Osteocyte (in vitro differentiated cells): ENCODE measurements at regions not wholly inside any gene's neighbourhood (a gene's known extent, or its start where the extent isn't known, plus 50 kb on each side); places are given as distances from the start of the nearest gene placed in this dataset.
A peak's percentile ranks its signal among the peaks of the same experiment; 100 is the strongest.
"Not testable (repeated sequence)": the region's sequence is repeated elsewhere in the genome, so short reads cannot be mapped to it uniquely, and the experiment has no call there.

Experiments
- DNase-seq: peaks from one replicate; pipeline ENCODE4 v3.0.0; 2021; ENCODE audit warnings: mixed read lengths; ENCODE audit not compliant: unreplicated experiment; ENCODE audit errors: extremely low spot score
- H3K27ac Mint-ChIP-seq: one replicate; pipeline ENCODE4 v1.8.0; 2021; ENCODE audit warnings: mild to moderate bottlenecking, mixed read lengths; ENCODE audit not compliant: unreplicated experiment
- H3K27me3 Mint-ChIP-seq: one replicate; pipeline ENCODE4 v1.8.0; 2021; ENCODE audit warnings: mixed read lengths; ENCODE audit not compliant: unreplicated experiment
- H3K36me3 Mint-ChIP-seq: one replicate; pipeline ENCODE4 v1.8.0; 2021; ENCODE audit warnings: mixed read lengths; ENCODE audit not compliant: unreplicated experiment
- H3K4me1 Mint-ChIP-seq: one replicate; pipeline ENCODE4 v1.8.0; 2021; ENCODE audit warnings: mixed read lengths; ENCODE audit not compliant: unreplicated experiment
- H3K4me3 Mint-ChIP-seq: one replicate; pipeline ENCODE4 v1.8.0; 2021; ENCODE audit warnings: mild to moderate bottlenecking, moderate library complexity, mixed read lengths; ENCODE audit not compliant: unreplicated experiment
- H3K9me3 Mint-ChIP-seq: one replicate; pipeline ENCODE4 v1.8.0; 2021; ENCODE audit warnings: mixed read lengths; ENCODE audit not compliant: unreplicated experiment
- TF ChIP-seq, protein P1 (sequence below): fragments of 200-600 bp; sonication (generic); IDR thresholded peaks from 2 replicates; pipeline ENCODE4 v1.5.0; 2021; ENCODE audit warnings: antibody characterized with exemption, mild to moderate bottlenecking, moderate library complexity

DNA sequence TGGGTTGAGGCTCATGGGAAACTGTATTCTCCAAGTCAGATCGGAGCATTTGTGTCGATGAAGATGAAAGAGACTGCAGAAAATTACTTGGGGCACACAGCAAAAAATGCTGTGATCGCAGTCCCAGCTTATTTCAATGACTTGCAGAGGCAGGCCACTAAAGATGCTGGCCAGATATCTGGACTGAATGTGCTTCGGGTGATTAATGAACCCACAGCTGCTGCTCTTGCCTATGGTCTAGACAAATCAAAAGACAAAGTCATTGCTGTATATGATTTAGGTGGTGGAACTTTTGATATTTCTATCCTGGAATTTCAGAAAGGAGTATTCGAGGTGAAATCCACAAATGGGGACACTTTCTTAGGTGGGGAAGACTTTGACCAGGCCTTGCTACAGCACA, 336.6 kb downstream of the PAX3 start:
- Mint-ChIP-seq H3K36me3 (no peaks in the 10 kb centered on the region), H3K4me3 (no peak overlapping the region), H3K27ac (no peak overlapping the region), H3K27me3 (peaks cover 15% of the 10 kb centered on the region), H3K9me3 (no peaks in the 10 kb centered on the region), H3K4me1 (no peaks in the 10 kb centered on the region)
- no peak for DNase-seq
- TF ChIP-seq, protein P1, sequence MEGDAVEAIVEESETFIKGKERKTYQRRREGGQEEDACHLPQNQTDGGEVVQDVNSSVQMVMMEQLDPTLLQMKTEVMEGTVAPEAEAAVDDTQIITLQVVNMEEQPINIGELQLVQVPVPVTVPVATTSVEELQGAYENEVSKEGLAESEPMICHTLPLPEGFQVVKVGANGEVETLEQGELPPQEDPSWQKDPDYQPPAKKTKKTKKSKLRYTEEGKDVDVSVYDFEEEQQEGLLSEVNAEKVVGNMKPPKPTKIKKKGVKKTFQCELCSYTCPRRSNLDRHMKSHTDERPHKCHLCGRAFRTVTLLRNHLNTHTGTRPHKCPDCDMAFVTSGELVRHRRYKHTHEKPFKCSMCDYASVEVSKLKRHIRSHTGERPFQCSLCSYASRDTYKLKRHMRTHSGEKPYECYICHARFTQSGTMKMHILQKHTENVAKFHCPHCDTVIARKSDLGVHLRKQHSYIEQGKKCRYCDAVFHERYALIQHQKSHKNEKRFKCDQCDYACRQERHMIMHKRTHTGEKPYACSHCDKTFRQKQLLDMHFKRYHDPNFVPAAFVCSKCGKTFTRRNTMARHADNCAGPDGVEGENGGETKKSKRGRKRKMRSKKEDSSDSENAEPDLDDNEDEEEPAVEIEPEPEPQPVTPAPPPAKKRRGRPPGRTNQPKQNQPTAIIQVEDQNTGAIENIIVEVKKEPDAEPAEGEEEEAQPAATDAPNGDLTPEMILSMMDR: no peak

DNA sequence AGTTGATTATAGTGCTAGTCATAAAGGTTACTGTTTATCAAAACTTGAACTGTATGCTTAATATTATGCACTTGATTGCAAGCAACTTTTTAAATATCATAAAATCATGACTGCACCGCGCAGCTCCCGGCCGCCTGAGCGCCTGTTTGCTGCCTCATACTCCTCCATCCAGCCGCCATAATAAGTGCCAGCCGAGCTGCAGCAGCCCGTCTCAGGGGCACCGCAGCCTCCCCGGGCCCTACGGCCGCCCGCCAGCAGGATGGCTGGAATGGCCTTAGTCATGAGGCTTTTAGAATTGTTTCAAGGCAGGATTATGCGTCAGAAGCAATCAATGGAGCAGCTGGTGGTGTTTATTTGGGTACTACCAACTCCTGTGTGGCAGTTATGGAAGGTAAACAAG, 337.2 kb downstream of the PAX3 start:
- DNase-seq: no peak
- no peak overlapping the region for H3K4me3 Mint-ChIP-seq
- TF ChIP-seq, protein P1: no peak
- no peak overlapping the region for H3K27ac Mint-ChIP-seq
- no peaks in the 10 kb centered on the region for H3K4me1 Mint-ChIP-seq
- H3K9me3 Mint-ChIP-seq: no peaks in the 10 kb centered on the region
- peaks cover 13% of the 10 kb centered on the region for H3K27me3 Mint-ChIP-seq
- H3K36me3 Mint-ChIP-seq: no peaks in the 10 kb centered on the region

DNA sequence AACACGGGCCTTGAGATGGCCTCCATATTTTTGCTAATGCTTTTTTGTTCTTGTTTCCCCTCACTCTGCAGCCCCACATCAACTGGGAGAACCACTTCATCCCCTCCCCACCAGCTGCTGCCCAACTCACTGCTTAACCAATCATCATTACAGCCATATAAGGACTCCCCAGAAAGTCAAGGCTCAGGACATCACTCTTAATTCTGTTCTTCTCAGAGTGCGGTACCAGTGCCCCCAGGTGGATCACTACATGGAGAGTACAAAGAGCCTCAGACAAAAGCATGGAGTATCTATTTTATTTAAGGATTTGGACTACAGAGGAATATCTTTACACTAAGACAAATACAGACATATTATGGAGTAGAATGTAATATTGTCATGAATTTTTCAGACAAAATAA, 340.6 kb downstream of the PAX3 start:
- Mint-ChIP-seq H3K27me3 (no peaks in the 10 kb centered on the region), H3K27ac (no peak overlapping the region), H3K36me3 (no peaks in the 10 kb centered on the region), H3K4me3 (no peak overlapping the region), H3K9me3 (no peaks in the 10 kb centered on the region), H3K4me1 (no peaks in the 10 kb centered on the region)
- TF ChIP-seq, protein P1: no peak
- DNase-seq: no peak

DNA sequence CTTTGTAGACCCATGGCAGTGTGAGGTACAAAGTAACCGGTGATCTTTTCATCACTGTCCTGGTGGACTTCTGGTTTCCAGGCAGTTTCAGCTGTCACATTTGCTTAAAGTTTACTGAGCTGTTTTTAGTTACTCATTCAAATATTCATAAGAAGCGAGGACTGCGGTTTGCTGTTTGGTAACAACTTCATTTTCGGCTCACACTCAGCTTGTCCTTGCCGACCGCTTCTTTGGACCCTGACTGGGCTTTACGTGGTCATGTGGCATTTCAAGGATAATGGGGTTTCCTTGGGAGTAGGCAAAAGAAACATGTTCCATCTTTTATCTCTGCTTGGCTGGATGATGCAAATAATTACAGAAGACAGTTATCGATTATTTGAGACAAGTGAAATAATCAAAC, 350.7 kb downstream of the PAX3 start:
- no peaks in the 10 kb centered on the region for H3K9me3 Mint-ChIP-seq
- DNase-seq: no peak
- no peaks in the 10 kb centered on the region for H3K36me3 Mint-ChIP-seq
- H3K27me3 Mint-ChIP-seq: peaks cover 6% of the 10 kb centered on the region
- H3K27ac Mint-ChIP-seq: no peak overlapping the region
- H3K4me1 Mint-ChIP-seq: no peaks in the 10 kb centered on the region
- no peak overlapping the region for H3K4me3 Mint-ChIP-seq
- TF ChIP-seq, protein P1: no peak

DNA sequence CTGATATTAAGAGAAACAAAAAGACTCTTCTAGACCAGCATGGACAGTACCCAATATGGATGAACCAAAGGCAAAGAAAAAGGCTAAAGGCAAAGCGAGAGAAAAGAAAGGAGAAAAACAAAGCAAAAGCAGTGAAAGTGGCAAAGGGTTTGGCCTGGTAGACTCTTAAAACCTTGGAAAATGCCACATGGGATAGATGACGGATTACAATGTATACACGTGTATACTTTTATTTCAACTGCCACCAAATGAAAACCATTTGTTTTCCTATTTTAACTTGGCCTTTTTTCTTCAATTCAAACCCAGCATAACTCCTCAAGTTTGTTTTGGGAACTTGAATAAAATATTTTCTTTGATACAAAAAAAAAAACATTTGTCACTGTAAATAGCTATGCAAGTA, 354.3 kb downstream of the PAX3 start:
- H3K27ac Mint-ChIP-seq, H3K4me1 Mint-ChIP-seq, H3K27me3 Mint-ChIP-seq, H3K9me3 Mint-ChIP-seq, DNase-seq, H3K36me3 Mint-ChIP-seq, H3K4me3 Mint-ChIP-seq: not testable (repeated sequence)

DNA sequence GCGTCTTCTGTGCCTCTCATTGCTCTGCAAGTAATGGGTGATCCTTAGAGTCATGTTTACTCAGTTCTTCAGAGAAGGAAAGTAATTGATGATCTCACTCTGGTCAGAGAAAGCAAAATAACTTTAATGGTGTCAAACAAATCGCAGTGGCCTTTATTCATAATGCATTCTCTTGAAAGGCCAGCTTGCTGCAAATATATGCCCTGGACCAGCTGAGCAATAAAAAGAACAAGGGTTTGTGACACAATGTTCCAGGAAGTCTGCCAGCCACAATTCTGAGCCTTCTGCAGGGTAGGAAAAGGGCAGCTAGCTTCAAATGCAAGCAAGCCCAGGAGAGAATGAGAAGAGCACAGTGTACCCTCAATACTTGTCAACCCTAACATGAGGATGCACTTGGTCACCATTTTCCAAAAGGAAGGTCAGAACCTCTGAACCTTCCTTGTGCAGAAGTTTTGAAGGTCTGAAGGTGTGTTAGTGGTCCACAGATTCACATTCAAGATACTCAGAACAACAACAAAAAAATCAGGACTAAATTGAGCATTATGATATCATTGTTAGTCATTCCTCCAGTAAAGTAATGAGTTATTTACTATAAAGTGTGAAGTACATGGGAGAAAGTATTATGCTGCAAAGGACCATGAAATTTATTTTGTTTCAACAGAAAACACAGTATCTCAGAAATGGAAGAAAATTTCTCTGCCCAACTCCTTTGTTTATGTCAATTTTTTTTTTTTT, 355.6 kb downstream of the PAX3 start:
- TF ChIP-seq, protein P1: no peak
- no peak overlapping the region for H3K4me3 Mint-ChIP-seq
- no peak for DNase-seq
- H3K9me3 Mint-ChIP-seq: no peaks in the 10 kb centered on the region
- H3K4me1 Mint-ChIP-seq: peaks cover 4% of the 10 kb centered on the region
- H3K27ac Mint-ChIP-seq: peak overlapping the region; percentile 15
- H3K36me3 Mint-ChIP-seq: no peaks in the 10 kb centered on the region
- peaks cover 2% of the 10 kb centered on the region for H3K27me3 Mint-ChIP-seq
